Brain microvascular endothelial cell (primary cell): ENCODE measurements at regions not wholly inside any gene's neighbourhood (a gene's known extent, or its start where the extent isn't known, plus 50 kb on each side); places are given as distances from the start of the nearest gene placed in this dataset.

Experiments used
- DNase-seq: peaks from one replicate; pipeline ENCODE4 v3.0.0-alpha.2; 2020
- H3K27ac ChIP-seq: fragments of 250-450 bp; sonication (Bioruptor Pico); 2 replicates; pipeline ENCODE4 v1.5.1; 2020; ENCODE audit warnings: mild to moderate bottlenecking, moderate library complexity
- H3K27me3 ChIP-seq: fragments of 250-450 bp; sonication (Bioruptor Pico); replicated peaks from 2 replicates; pipeline ENCODE4 v1.5.1; 2020; ENCODE audit warnings: mild to moderate bottlenecking
- H3K36me3 ChIP-seq: fragments of 250-450 bp; sonication (Bioruptor Pico); replicated peaks from 2 replicates; pipeline ENCODE4 v1.5.1; 2020; ENCODE audit warnings: mild to moderate bottlenecking
- H3K4me3 ChIP-seq: 2 replicates; pipeline ENCODE4 v1.5.1; 2011; ENCODE audit warnings: low read depth, mild to moderate bottlenecking, control low read depth, low read length, moderate library complexity
- CTCF ChIP-seq: IDR thresholded peaks from 2 replicates; pipeline ENCODE4 v1.5.1; 2011; ENCODE audit warnings: low read depth, mild to moderate bottlenecking, moderate library complexity, low read length, control low read depth, inconsistent platforms; ENCODE audit errors: missing control alignments
- in situ Hi-C: cut with HindIII; loops from 2 replicates; pipeline ENCODE4 v1.10.0; 2017; ENCODE audit warnings: low sequenced_read_pairs, low pct_ligation_motif_present

- H3K36me3 ChIP-seq: no peaks in the 10 kb centered on the region
- TF ChIP-seq CTCF: no peak
- in situ Hi-C loops: no loop called here
- no peaks in the 10 kb centered on the region for H3K27me3 ChIP-seq
- H3K27ac ChIP-seq: no peak overlapping the region
- peak; percentile 28 for DNase-seq
- H3K4me3 ChIP-seq: no peak overlapping the region
Measured at GRCh38 chr3:147655236-147655635, 246.1 kb downstream of the ZIC1 start.

GRCh38 chr3:147656023-147656422 is 246.9 kb downstream of the ZIC1 start:
- no peak overlapping the region for H3K27ac ChIP-seq
- TF ChIP-seq CTCF: no peak
- peak; percentile 10 for DNase-seq
- no peak overlapping the region for H3K4me3 ChIP-seq
- no peaks in the 10 kb centered on the region for H3K36me3 ChIP-seq
- in situ Hi-C loops: no loop called here
- no peaks in the 10 kb centered on the region for H3K27me3 ChIP-seq

- in situ Hi-C loops: no loop called here
- TF ChIP-seq CTCF: no peak
- H3K27ac ChIP-seq: no peak overlapping the region
Measured at GRCh38 chr3:147661916-147662315, 252.8 kb downstream of the ZIC1 start.

GRCh38 chr3:147662705-147663104 is 253.5 kb downstream of the ZIC1 start:
- Histone ChIP-seq H3K27me3 (no peaks in the 10 kb centered on the region), H3K4me3 (no peak overlapping the region), H3K36me3 (no peaks in the 10 kb centered on the region), H3K27ac (no peak overlapping the region)
- no peak for TF ChIP-seq CTCF
- in situ Hi-C loops: no loop called here
- DNase-seq: no peak

More at GRCh38 chr3:147661916-147662315, 252.8 kb downstream of the ZIC1 start:
- H3K27me3 ChIP-seq: no peaks in the 10 kb centered on the region
- no peak for DNase-seq
- H3K36me3 ChIP-seq: no peaks in the 10 kb centered on the region
- no peak overlapping the region for H3K4me3 ChIP-seq

- no peaks in the 10 kb centered on the region for H3K27me3 ChIP-seq
- no peaks in the 10 kb centered on the region for H3K36me3 ChIP-seq
- no peak for TF ChIP-seq CTCF
- H3K27ac ChIP-seq: no peak overlapping the region
- no peak overlapping the region for H3K4me3 ChIP-seq
- DNase-seq: no peak
- in situ Hi-C loops: no loop called here
Measured at GRCh38 chr3:147669077-147669476, 259.9 kb downstream of the ZIC1 start.

- no peaks in the 10 kb centered on the region for H3K27me3 ChIP-seq
- TF ChIP-seq CTCF: no peak
- in situ Hi-C loops: no loop called here
- H3K36me3 ChIP-seq: no peaks in the 10 kb centered on the region
- H3K4me3 ChIP-seq: no peak overlapping the region
- DNase-seq: no peak
- H3K27ac ChIP-seq: no peak overlapping the region
Measured at GRCh38 chr3:147672035-147672434, 262.9 kb downstream of the ZIC1 start.
